Activated CD4-positive, alpha-beta T cell treated with anti-CD3 and anti-CD28 coated beads for 24 hours (primary cell): ENCODE measurements at regions not wholly inside any gene's neighbourhood (a gene's known extent, or its start where the extent isn't known, plus 50 kb on each side); places are given as distances from the start of the nearest gene placed in this dataset.

Experiments
- DNase-seq, 2 donors: peaks; one replicate each; pipeline ENCODE4 v3.0.0-alpha.2; 2020; ENCODE audit warnings: low read depth in 2 of 2

DNA sequence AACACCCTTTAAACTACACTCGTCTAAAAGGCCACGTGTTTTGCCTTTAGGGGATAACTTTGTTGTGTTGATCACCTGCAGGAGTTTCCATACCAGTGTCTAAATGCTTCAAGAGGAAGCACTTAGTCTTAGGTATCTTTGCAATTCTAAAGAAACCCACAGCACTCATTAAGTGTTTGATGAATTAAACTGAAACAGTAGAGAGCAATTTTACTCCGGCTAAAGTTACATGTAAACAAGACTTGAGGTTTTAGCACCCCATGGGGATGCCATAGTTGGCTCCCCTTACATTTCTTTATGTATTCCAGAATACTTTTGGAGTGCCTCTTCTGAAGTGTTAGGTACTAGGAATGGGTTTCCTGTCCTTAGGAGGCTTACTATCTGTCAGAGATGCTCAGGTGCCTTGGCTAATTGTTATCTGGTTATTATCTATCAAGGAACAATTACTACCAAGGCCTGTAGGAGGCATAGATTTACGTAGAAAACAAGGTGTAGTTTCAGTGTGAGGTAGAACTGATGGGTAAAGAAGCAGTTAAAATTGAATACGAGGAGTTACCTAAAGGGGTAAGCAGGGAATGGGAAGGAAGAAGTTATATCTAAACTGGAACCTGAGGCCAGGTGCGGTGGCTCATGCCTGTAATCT, 176.8 kb upstream of the SAMSN1 start:
- no peak for DNase-seq

- no peak for DNase-seq
Observed at GRCh38 chr21:14720237-14720636, 174.1 kb upstream of the SAMSN1 start.

DNA sequence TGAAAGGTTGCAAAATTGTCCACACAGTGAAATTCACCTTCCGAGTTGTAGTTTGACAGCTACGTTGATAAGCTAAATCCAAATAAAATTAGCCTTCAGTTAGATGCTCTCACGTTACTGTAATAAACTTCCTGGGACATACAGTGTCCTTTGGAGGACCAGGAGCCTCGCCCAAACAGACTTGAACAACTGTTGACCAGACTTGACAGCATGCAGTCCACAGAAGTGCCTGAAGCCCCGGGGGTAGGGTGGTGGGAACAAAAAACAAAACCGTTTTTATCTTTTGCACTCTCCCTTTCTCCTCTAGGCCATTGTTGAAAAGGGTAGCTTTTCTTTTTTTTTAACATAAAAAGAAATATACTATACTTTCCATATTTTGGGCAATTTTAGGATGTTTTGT, 172.8 kb upstream of the SAMSN1 start:
- DNase-seq, result no peak

DNA sequence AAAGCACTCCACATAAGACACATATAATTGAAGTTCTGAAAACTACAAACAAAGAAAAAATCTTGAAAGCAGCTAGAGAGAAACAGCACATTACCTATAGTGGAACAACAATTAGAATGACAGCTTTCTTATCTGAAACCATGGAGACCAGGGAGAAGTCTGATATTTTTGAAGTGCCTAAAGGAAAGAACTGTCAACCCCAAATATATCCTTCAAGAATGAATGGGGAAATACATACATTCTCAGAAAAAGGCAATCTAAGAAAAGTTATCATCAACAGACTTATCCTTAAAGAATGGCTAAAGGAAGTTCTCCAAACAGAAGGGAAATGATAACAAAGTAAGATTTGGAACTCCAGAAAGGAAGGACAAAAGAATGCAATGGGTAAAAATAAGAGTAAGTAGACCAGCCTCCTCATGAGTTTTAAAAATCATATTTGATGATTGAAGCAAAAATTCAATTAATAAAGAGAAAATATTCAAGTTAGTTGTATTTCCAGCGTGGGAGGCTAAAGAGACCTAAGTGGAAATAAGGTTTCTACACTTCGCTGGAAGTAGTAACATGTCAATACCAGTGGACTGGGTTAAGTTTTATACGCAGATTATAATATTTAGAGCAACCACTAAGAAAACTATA, 170.8 kb upstream of the SAMSN1 start:
- no peak for DNase-seq

GRCh38 chr21:14713109-14713508, 167.0 kb upstream of the SAMSN1 start:
- no peak for DNase-seq

DNA sequence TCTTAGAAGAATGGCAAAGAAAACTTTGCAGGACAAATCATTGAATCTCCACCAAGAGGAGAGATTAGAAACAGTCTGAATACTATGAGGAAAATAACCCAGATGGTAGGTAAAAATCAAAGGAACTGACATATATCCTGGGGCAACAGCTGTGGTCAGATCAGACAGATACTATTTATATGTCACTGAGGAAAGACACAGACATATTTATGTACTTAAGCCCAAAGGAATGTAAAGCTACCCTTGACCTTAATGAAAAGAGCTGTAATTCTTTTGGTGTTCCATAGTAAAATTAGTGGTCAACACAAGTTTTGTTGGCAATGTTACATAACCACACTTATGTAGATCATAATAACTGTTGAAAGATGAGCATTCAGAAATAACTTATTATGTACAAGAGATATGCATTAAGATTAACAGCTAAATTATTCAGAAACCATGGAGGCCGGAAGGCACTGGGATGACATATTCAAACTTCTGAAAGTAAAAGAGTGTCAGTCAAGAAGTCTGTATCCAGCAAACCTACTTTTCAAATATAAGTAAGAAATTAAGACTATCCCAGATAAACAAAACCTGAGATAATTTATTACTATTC, 166.1 kb upstream of the SAMSN1 start:
- DNase-seq, result no peak

DNA sequence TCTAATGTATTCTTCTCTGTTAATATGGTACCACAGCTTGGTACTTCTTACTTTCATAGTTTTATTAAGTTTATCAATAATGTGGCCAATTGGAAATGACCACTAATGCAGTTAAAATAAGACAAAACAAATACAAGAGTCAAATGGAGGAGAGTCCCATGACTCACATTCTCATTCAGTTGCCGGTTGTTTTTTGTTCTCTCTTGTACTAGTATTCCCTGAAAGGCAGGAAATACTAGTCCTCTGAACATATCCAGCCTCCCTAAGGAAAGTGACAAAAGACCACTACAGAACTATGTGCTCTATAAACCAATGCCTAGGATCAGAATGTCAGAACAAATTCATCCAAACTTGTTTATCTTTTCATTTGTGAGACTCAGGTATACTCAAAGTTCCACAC, 165.2 kb upstream of the SAMSN1 start:
- no peak for DNase-seq

- DNase-seq, result no peak
Observed at GRCh38 chr21:14707511-14708020, 161.5 kb upstream of the SAMSN1 start.

DNA sequence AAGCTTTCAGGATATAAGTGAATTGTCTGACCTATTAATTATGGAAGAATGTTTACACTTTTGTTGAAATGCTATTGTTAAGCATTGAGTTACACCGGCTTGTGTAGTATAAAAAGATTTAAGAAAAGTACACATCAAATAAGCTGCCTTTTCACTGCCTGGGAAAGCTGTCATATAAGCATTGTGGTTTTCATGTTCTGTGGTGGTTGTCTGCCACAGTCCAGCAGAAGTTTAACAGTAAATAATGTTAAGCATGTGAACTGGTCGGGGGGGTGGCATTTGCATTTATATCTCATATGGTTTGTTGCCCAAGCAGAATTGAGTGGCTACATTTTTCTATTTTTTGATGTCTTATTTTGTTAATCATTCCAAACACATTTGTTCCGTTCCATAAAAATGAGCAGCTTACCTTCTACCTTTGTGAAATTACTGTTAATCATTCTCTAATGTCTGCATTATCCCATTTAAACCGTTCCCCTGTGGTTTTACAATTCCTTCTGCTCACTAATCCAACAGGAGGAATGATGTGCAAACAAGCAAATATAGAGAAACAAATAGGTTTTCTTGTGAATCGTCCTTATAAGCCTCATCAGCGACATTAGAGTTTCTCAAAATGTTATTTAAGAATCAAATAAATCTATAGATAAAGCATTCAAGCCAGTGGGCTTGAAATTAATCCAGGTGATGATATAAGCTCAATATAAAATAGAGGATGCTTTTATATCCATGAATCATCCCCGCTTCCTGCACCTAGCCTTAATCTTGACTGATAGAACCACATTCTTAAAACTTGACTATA, 160.8 kb upstream of the SAMSN1 start:
- no peak for DNase-seq

DNA sequence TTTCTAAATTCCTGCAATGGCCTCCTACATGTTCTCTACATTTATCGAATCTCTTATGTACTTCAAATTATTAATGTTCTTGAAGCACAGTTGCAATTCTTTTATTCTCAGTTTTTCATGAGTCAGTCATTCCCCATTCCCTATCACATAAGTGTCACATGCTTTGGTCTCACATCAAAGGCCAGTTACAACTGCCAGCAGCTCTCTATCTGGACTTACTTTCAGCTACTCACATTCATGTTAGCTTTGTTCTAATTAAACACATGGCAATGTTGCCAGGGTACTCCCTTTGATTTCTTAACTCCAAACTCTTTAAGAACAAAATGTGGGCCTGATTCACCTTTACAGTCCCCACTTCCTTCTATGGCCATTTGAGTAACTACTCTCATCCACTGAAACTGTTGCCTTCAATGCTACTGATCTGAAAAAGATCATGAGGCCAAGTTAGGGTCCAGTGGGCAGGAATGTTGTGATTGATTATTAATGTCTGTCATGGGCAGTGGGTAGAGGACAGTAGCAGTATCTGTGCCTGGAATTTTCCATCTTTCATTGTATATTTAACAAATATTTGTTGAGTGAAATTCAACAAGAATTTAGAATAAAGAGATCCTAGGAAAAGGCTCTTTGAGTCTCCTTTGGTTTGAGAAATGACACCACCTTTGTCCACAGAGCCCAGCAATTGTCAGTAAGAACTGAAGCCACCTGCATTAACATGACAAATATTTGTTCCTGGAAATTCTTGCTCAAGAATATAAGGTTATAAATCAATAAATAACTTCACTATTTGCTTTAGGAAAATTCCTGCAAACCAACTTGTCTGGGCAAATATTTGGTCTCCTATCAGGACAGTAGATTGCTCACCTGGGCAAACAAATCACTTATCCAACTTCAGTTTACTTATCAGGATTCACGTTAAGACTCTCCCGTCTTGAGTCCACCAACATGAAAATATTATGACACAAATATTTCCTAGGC, 153.6 kb upstream of the SAMSN1 start:
- no peak for DNase-seq

DNA sequence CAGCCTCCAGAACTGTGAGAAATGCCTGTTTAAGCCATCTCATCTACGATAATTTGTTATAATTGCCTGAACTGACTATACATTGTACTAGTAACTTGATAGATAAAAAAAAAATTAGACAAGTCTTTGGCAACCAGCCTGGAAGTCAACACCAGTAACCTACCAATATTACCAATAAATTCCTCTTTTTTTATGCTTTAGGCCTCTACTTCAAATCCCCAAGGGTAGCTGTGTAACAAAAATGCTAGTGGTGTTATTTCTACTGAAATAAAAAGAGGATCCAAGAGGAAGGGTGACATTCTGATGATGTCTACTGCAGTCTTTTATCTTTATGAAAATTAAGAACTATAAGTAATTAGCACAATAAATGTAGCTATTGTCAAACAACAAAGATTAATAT, 151.7 kb upstream of the SAMSN1 start:
- no peak for DNase-seq

- no peak for DNase-seq
Observed at GRCh38 chr21:14694817-14695216, 148.7 kb upstream of the SAMSN1 start.

DNA sequence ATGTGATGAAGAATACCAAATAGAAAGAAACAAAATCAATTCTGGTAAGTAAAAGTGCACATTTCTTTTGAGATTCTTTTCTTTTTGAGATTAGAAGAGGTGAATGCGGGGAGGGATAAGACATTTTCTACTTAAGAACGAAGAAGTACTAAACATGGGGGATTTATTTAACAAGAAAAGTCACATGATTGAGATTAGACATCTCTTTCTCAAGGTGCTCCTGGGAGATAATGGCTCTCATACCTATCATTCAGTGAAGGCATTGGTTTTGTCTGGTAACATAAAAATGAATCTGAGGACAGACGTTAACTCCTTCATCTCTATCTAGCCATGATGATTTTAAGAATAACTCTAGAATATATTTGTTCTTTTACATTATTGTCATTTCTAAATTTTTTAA, 147.9 kb upstream of the SAMSN1 start:
- no peak for DNase-seq

GRCh38 chr21:14691914-14692313, 145.8 kb upstream of the SAMSN1 start:
- no peak for DNase-seq

GRCh38 chr21:14690886-14691285, 144.8 kb upstream of the SAMSN1 start:
- DNase-seq, result no peak

DNA sequence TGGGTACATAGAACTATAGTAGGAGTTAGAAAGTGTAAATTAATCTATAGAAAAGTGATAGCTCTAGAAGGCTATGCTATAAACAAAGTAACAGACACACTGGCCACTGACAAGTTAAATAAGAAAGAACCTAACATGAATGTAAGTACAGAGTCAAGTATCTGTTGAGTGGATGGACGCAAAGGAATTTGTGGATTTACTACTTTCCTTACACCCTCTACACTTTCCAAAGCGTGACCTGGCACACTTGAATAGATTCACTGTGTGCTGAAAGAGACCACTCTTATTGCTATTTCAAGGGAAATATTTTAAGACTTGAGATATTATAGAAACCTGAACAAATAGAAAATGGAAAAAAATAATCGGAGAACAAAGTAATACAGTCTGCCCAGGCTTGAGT, 142.8 kb upstream of the SAMSN1 start:
- no peak for DNase-seq

DNA sequence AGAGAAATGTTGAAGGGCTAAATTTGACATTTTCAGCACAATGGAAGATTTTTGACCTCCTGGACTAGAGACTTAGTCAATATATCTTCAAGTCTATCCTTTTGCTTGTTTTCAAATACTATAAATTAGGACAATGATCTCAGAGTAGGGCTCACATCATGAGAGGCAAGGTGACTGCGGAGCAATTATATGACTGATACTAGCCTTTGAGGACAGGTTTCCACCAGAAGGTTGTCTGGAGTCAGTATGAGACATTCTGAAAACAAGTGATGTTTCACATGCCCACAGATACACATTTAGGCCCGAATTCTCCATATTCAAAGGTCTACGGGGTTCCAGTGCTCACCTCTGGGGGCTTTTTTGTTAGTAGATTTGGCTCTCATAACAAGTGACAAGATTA, 142.3 kb upstream of the SAMSN1 start:
- no peak for DNase-seq

DNA sequence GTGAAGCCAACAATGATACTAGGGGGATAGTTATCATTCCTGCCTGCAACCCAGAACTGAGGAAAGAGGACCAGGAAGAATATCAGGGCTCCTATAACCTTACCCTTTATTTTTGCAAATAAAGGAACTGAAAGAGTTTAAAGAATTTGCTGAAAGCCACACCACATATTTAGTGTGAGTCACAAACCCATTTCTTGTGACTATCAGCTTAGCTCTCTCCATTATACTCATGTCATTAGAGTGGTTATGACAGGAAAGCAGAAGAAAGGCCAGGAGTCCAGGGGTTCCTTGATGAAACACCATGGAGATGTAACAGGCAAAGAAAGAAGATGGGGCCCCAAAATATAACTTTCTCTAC, 141.1 kb upstream of the SAMSN1 start:
- DNase-seq, result no peak

- no peak for DNase-seq
Observed at GRCh38 chr21:14686466-14687267, 140.6 kb upstream of the SAMSN1 start.

DNA sequence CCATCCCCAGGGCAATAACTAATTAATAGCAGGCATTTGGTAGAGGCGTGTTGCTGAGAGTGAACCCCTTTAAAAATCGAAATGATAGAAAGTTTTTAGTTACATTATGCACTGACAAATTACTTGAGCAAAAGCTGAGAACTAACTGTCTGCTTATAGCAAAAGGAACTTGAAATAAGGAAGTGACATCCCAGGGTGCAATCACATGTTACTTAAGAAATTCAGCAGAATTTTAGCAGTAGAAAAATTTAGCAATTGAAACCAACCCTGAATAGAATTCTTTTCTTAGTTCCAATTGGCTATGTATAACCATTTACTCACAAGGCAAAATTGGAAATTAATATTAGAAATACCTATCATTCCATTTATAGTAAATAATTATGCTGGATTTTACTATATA, 139.5 kb upstream of the SAMSN1 start:
- DNase-seq, result no peak

DNA sequence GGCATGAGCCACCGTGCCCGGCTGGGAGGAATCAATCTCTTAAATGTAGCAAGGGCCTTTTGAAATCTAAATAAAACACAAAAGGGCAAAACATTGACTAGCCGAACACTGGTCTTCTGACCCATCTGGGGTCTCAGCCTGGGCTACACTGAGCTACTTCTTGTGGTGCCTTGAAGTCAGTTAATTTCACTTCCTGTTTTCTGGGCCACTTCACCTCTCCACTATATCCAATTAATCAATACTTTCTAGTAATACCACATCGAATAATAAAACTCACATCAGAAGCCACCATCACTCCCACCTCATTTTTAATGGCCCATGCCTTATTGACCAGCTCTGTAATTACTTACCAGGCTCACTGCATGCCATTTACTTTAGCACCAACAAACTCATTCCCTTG, 138.0 kb upstream of the SAMSN1 start:
- DNase-seq, result no peak
